ENCODE measurements at regions not wholly inside any gene's neighbourhood (a gene's known extent, or its start where the extent isn't known, plus 50 kb on each side); places are given as distances from the start of the nearest gene placed in this dataset.
"Not testable (repeated sequence)": the region's sequence is repeated elsewhere in the genome, so short reads cannot be mapped to it uniquely, and the experiment has no call there.

- not testable (repeated sequence) for ATAC-seq
Measured at GRCh38 chr1:81244612-81245011, 556.1 kb upstream of the ADGRL2 start.

DNA sequence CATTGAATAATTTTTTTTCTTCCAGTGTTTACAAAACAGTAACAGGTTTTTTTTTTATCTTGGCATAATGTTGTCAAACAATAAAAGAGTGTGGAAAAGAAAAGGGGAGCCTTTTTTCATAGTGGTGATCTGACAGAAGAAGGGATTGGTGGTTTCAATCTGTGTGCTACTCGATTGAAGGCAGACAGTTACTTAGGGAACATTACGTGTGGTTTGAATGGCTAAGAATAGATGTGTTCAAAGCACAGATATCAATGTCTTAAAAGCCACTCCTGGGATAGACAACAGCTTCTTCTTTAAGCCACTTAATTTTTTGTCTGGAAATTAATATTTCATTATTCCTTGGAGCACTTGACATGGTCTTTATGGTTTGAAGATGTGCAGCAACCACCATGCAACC lies 558.6 kb upstream of the ADGRL2 start:
- ATAC-seq = no peak

GRCh38 chr1:81238129-81238528 lies 562.6 kb upstream of the ADGRL2 start:
- no peak for ATAC-seq

DNA sequence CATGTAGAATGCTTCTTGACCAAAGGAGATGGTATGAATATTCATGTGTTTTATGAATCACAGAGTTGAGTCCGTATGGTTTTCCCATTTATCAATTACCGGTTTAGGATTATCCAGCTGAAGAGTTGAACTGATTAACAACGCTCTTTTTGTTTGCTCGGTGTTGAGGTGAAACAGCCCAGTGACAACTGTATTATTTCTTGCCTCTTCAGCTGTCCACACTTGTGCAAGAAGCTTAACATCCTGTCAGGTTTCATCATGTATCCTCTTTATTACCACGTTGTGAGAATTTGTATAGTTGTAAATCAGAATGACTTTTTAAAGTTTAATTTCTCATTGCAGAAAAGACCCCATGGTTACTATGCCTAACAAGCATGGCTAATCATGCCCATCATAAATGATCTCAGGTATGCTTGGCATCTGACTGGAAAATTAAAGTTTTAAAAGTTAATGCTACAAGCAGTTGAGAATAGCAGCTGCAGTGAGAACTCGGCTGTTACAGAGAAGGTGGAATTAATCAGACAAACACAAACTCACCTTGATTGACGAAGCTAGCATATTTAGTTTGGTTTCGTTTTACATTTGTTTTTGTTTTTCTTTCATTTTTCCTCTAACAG lies 563.2 kb upstream of the ADGRL2 start:
- no peak for ATAC-seq

DNA sequence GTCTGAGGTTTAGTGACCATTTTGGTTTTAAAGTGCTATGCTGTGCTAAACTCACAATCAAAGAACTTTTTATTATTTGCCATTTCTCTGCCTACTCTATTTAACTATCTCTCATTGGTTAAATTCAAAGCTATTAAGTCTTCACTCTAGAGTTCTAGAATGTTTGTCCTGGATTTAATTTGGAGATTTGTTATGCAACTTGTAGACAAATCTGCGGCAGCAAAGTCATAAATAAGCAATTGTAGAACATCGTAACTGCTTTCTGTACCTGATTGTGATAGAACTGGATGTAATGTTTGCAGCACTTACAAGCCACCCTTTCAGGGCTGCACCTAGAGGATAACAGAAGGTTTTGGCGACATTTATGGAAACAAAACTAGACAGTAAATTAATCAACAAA lies 566.5 kb upstream of the ADGRL2 start:
- no peak for ATAC-seq

GRCh38 chr1:81233591-81233990 lies 567.1 kb upstream of the ADGRL2 start:
- ATAC-seq = no peak

DNA sequence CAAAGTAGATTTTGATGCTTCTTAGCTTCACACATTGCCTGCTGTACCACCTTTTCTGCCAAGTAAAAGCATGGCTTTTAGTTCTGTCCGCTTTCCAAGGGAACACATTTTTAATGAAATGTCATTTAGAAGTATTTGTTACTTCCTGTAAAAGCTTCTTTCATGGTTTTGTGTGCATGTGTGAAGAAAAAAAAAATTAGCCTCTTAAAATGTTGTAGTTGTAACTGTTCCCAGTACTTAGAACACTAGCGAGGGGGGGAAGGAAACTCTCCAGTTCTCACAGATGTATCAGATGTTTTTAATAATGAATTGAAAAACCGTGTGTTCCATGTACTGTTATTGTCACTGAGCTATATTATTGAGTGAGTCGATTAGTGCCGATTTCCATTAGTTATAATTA lies 568.3 kb upstream of the ADGRL2 start:
- ATAC-seq = no peak

GRCh38 chr1:81231729-81232038 lies 569.0 kb upstream of the ADGRL2 start:
- ATAC-seq = no peak

DNA sequence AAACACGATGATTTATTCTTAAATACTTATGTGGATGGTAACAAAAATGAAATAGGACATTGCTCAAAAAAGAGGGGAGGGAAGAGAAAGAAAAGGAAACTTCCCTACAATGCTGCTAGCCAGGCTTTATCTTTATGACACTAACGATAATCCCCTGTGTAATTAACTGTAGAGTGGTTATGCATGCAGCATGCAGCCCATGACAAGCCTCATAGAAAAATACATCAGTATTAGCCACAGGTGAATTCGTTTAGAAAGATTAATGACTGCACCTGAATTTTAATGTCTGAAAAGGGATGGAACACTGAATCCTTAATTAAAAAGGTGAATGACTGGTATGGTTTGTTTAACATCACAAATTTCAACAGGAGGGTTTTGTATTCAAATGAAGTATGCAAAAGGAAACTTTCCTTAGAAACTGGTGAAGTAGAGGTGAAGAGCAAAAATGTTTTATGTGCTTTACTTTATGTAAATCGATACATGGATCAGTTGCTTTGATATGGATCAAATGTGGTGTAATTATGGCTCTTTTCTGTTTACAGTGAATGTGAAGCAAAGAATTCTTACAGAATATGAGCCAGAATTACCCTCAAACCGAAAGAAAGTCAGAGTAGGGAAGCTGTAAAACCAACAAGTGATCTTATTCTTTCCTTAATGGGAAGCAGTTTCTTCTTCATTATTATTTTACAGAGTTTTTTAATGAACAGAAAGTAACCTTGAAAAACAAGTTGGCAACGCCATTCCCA lies 569.6 kb upstream of the ADGRL2 start:
- no peak for ATAC-seq

DNA sequence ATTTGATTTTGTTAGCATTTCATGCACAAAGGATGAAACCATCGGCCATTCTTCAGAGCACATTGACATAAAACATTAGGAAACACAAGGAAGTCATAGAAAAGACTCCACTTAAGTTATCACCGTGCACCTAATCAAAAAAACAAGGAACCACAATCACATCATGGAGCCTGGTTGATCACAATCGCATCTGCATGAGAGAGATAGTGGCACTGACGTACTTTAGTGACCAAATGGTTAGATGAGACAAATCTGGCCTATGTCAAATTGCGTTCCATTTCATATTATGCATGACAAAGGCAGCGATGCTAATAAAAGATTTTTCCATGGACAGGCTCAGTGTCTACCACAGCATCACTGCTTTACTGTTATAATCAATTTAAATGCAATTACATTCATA lies 571.8 kb upstream of the ADGRL2 start:
- ATAC-seq = no peak

- ATAC-seq = no peak
Measured at GRCh38 chr1:81226603-81226928, 574.2 kb upstream of the ADGRL2 start.

DNA sequence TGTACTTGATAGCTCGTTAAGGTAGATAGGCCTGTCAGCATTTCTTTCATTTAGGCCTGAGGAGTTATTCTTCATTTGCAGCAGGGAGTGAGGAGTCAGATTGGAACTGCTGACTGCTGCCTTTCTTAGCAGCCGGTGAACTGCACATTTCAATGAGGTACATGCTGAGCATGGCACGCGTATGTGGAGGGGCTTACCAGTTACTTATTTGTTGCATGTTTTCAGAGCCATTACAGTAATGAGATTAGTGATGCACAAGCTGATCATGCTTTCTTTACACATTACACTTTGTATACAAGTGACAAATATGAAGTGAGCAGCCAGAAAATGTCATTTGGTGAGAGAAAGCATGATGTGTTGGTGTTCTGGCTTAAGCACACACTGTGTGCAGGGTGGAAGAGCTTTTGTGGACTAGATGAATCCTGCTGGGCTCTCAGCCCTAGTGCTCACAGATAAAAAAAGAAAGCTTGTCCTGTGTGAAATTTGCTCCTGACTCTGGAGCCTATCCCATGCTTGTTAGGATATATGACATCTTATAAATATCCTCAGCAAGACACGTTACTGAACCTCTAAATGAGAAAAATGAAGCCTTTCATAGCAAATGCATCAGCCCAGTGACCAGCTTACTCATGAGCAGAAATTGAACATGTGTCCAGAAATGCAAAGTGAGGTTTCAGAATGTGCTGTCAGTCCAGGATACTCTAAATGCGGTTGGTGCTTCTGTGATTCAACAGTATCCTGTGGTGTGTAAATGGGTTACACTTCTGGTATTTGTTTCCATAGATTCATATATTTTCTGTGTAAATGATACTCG lies 574.7 kb upstream of the ADGRL2 start:
- ATAC-seq = no peak

- ATAC-seq = no peak
Measured at GRCh38 chr1:81224222-81224621, 576.5 kb upstream of the ADGRL2 start.

- ATAC-seq = no peak
Measured at GRCh38 chr1:81221564-81221963, 579.2 kb upstream of the ADGRL2 start.

- ATAC-seq = no peak
Measured at GRCh38 chr1:81220614-81221071, 580.1 kb upstream of the ADGRL2 start.

DNA sequence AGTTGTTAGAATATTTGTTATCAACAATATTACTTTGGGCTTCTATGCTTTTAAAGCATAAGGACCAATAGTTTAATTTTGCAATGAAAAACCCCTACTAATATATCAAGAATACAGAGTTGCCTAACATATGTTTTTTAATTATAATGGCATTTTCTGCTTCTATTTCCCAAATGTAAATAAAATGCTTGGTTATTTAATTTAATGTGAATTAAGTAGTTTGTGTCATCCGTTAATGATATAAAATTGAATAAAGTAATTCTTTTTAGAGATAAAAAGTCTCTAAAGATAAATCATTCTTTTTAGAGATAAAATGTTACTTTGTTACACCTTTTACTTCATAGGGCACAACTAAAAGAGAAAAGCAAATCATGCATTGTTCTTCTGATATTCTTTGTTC lies 583.7 kb upstream of the ADGRL2 start:
- ATAC-seq = no peak

DNA sequence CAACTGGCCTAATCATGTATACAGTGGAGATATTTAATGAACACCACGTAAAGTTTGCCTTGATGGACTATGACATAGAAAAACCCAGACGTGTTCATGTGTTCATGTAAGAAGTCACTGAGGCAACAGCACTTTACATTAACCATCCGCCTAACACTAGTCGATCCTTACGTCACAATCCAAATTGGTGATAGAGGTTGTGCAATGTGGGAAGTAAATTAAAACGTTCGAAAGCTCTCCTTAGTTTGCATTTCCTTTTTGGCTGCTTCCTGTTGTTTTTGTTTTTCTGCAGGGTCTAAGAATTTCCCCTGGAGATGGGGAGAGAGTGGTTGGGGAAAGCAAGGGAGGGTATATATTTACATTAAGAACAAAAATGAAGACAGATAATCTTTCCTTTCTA lies 587.5 kb upstream of the ADGRL2 start:
- no peak for ATAC-seq

- no peak for ATAC-seq
Measured at GRCh38 chr1:81209461-81209860, 591.3 kb upstream of the ADGRL2 start.

- ATAC-seq = no peak
Measured at GRCh38 chr1:81208441-81208840, 592.3 kb upstream of the ADGRL2 start.

DNA sequence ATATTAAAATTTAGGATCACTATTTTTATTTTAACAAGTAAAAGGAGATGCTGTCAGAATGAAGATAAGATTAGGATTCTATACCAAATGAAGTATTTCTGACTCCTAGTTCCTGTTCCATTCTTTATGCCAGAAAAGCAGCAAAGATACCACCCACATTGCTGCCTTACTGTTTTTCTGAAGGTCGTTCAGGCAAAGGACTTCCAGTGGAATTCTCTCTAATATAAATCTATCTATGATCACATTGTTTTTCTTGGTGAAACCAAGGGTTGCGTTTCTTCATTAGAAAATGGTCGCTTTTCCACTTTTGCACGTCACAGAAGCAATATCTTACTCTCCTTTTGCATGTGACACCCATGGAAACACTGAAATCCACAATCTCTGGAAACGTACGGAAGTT lies 594.8 kb upstream of the ADGRL2 start:
- ATAC-seq = no peak

- ATAC-seq = no peak
Measured at GRCh38 chr1:81201779-81202178, 599.0 kb upstream of the ADGRL2 start.

DNA sequence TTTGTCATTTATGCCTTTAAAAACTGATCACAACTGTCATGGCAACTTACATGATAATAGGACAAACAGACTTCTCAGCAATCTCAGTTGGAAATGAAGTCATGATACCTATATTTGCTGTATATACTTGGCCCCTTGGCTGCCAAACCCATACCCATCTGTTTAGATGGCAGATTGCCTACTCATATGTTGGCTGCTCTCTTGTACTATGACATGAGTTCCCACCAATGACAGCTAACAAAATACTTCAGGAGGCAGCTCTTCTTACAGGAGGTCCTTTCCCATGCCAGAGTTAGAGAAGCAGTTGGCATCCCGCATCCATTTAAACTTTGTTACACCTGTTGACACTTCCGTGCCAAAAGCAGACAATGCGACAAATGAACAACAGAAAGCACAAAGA lies 603.1 kb upstream of the ADGRL2 start:
- ATAC-seq = no peak

- no peak for ATAC-seq
Measured at GRCh38 chr1:81192647-81193642, 607.8 kb upstream of the ADGRL2 start.
